Vagina (tissue), 2 donors: ENCODE measurements at regions not wholly inside any gene's neighbourhood (a gene's known extent, or its start where the extent isn't known, plus 50 kb on each side); places are given as distances from the start of the nearest gene placed in this dataset.

Source experiments
- DNase-seq, 2 donors: peaks; one replicate each; pipeline ENCODE4 v3.0.0-alpha.2; 2017; ENCODE audit errors: extremely low spot score in 2 of 2
- H3K27ac ChIP-seq: fragments of 200-600 bp; sonication (generic); one replicate; pipeline ENCODE4 v1.5.1; 2019
- H3K27me3 ChIP-seq: fragments of 200-600 bp; sonication (generic); one replicate; pipeline ENCODE4 v1.5.1; 2019
- H3K36me3 ChIP-seq, 2 donors: fragments of 200-600 bp; sonication (generic); one replicate each; pipeline ENCODE4 v1.5.1; 2017 to 2019
- H3K4me1 ChIP-seq: fragments of 200-600 bp; sonication (generic); one replicate; pipeline ENCODE4 v1.5.1; 2019
- H3K4me3 ChIP-seq, 2 donors: fragments of 200-600 bp; sonication (generic); 1 replicate in 1 of 2; 2 replicates in 1 of 2; pipeline ENCODE4 v1.5.1; 2016 to 2019
- H3K9me3 ChIP-seq: fragments of 200-600 bp; sonication (generic); one replicate; pipeline ENCODE4 v1.5.1; 2019
- CTCF ChIP-seq, 3 experiments: fragments of 450-650 bp in 2 of 3; fragments of 200-600 bp in 1 of 3; sonication (generic) in 1 of 3; IDR thresholded peaks; one replicate each; pipeline ENCODE4 v1.5.1; 2017 to 2019; ENCODE audit warnings: antibody characterized with exemption in 3 of 3, mild to moderate bottlenecking in 2 of 3, moderate library complexity in 2 of 3
- POLR2A ChIP-seq, 2 donors: fragments of 450-650 bp; IDR thresholded peaks; one replicate each; pipeline ENCODE4 v1.6.1; 2017; ENCODE audit warnings: antibody characterized with exemption in 2 of 2, mild to moderate bottlenecking in 2 of 2, moderate library complexity in 2 of 2
- POLR2AphosphoS5 ChIP-seq, 2 donors: sonication (generic); formaldehyde crosslinking; IDR thresholded peaks; one replicate each; pipeline ENCODE4 v1.9.0; 2017; ENCODE audit warnings: antibody characterized with exemption in 2 of 2, mild to moderate bottlenecking in 2 of 2, low read depth in 1 of 2; ENCODE audit not compliant: insufficient read depth in 1 of 2
- intact Hi-C: fragments of 100-400 bp; cut with DNase I; formaldehyde crosslinking; loops from one replicate; pipeline ENCODE4 v1.15.1; 2023

- TF ChIP-seq CTCF (IDR thresholded peaks at IDR 0.05), result no peak
- TF ChIP-seq POLR2A (IDR thresholded peaks at IDR 0.05), result no peak
- TF ChIP-seq POLR2AphosphoS5 (IDR thresholded peaks at IDR 0.05; ENCODE audit: insufficient read depth in 1 of 2, low read depth in 1 of 2), result no peak
- Histone ChIP-seq H3K4me3 (no peak overlapping the region), H3K27ac (no peak overlapping the region), H3K27me3 (no peaks in the 10 kb centered on the region), H3K4me1 (no peaks in the 10 kb centered on the region), H3K9me3 (peaks cover 8% of the 10 kb centered on the region), H3K36me3 (no peaks in the 10 kb centered on the region)
- no peak for DNase-seq
- intact Hi-C loops, result no loop called here
Observed at GRCh38 chr4:177012918-177013545, 220.3 kb upstream of the VEGFC start.

- Histone ChIP-seq H3K4me3 (no peak overlapping the region), H3K9me3 (peaks cover 8% of the 10 kb centered on the region), H3K27ac (no peak overlapping the region), H3K4me1 (no peaks in the 10 kb centered on the region), H3K36me3 (no peaks in the 10 kb centered on the region), H3K27me3 (no peaks in the 10 kb centered on the region)
- intact Hi-C loops, result no loop called here
- TF ChIP-seq CTCF (IDR thresholded peaks at IDR 0.05) (no peak), POLR2AphosphoS5 (IDR thresholded peaks at IDR 0.05; ENCODE audit: insufficient read depth in 1 of 2, low read depth in 1 of 2) (no peak), POLR2A (IDR thresholded peaks at IDR 0.05) (no peak)
- no peak for DNase-seq
Observed at GRCh38 chr4:177016541-177017141, 223.9 kb upstream of the VEGFC start.

- Histone ChIP-seq H3K36me3 (no peaks in the 10 kb centered on the region), H3K27me3 (no peaks in the 10 kb centered on the region), H3K4me1 (no peaks in the 10 kb centered on the region), H3K4me3 (no peak overlapping the region), H3K27ac (no peak overlapping the region), H3K9me3 (no peaks in the 10 kb centered on the region)
- TF ChIP-seq POLR2A (IDR thresholded peaks at IDR 0.05) (no peak), POLR2AphosphoS5 (IDR thresholded peaks at IDR 0.05; ENCODE audit: insufficient read depth in 1 of 2, low read depth in 1 of 2) (no peak), CTCF (IDR thresholded peaks at IDR 0.05) (no peak)
- intact Hi-C loops, result no loop called here
- DNase-seq, result no peak
Observed at GRCh38 chr4:177023951-177024350, 231.2 kb upstream of the VEGFC start.

GRCh38 chr4:177032341-177032740, 239.6 kb upstream of the VEGFC start:
- no peak for DNase-seq

More at GRCh38 chr4:177032341-177032740, 239.6 kb upstream of the VEGFC start:
- H3K36me3 ChIP-seq, result no peaks in the 10 kb centered on the region
- intact Hi-C loops, result no loop called here
- H3K27ac ChIP-seq, result no peak overlapping the region
- H3K4me3 ChIP-seq, result no peak overlapping the region
- H3K27me3 ChIP-seq, result no peaks in the 10 kb centered on the region
- H3K4me1 ChIP-seq, result no peaks in the 10 kb centered on the region
- TF ChIP-seq POLR2AphosphoS5 (IDR thresholded peaks at IDR 0.05; ENCODE audit: insufficient read depth in 1 of 2, low read depth in 1 of 2) (no peak), CTCF (IDR thresholded peaks at IDR 0.05) (no peak), POLR2A (IDR thresholded peaks at IDR 0.05) (no peak)
- H3K9me3 ChIP-seq, result no peaks in the 10 kb centered on the region
